HEK293T (cell line): ENCODE measurements at regions not wholly inside any gene's neighbourhood (a gene's known extent, or its start where the extent isn't known, plus 50 kb on each side); places are given as distances from the start of the nearest gene placed in this dataset.

Experiments used
- CTBP1 ChIP-seq: fragments of 450-650 bp; IDR thresholded peaks from 2 replicates; pipeline ENCODE4 v1.6.1; 2016; ENCODE audit warnings: borderline replicate concordance
- ELF4 ChIP-seq: fragments of 450-650 bp; IDR thresholded peaks from 2 replicates; pipeline ENCODE4 v1.6.1; 2017; ENCODE audit warnings: antibody characterized with exemption
- FOXA1 ChIP-seq: fragments of 450-650 bp; IDR thresholded peaks from 2 replicates; pipeline ENCODE4 v1.6.1; 2016; ENCODE audit warnings: mild to moderate bottlenecking

DNA sequence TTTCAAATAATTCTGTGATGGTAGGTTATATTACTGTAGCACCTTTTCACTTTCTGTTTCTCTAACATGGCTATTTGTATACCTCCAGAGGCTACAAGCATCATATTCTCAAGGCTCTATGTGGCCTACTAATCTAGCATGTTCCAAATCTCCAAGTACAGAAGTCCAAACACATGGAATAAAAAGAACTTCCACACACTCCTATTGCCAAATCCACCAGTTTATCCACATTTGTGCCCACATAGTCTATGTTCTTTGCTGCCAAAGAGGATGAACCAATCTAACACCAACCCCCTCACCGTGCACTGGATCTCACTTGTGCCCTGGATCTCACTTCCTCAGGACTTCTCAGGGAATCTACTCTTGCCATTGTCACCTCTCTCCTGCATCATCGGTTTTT lies 247.3 kb upstream of the RBBP8 start:
- TF ChIP-seq FOXA1: no peak
- no peak for TF ChIP-seq CTBP1
- no peak for TF ChIP-seq ELF4
